HG02759 (cell line): ENCODE measurements at regions not wholly inside any gene's neighbourhood (a gene's known extent, or its start where the extent isn't known, plus 50 kb on each side); places are given as distances from the start of the nearest gene placed in this dataset.
"Not testable (repeated sequence)": the region's sequence is repeated elsewhere in the genome, so short reads cannot be mapped to it uniquely, and the experiment has no call there.

Experiments used
- ATAC-seq: cut with Tn5 transposase; IDR thresholded peaks from one replicate; pipeline ENCODE4 v1.9.1; 2021; ENCODE audit warnings: mild to moderate bottlenecking, moderate library complexity; ENCODE audit not compliant: unreplicated experiment

- not testable (repeated sequence) for ATAC-seq
Measured at GRCh38 chr2:22156661-22157060, 1032.9 kb downstream of the TDRD15 start.

- no peak for ATAC-seq
Measured at GRCh38 chr2:22167256-22167655, 1043.5 kb downstream of the TDRD15 start.

GRCh38 chr2:22175003-22175402, 1051.2 kb downstream of the TDRD15 start:
- ATAC-seq: no peak

GRCh38 chr2:22185251-22185650, 1061.5 kb downstream of the TDRD15 start:
- ATAC-seq: no peak

- not testable (repeated sequence) for ATAC-seq
Measured at GRCh38 chr2:22186261-22186828, 1062.6 kb downstream of the TDRD15 start.

- no peak for ATAC-seq
Measured at GRCh38 chr2:22189893-22190480, 1066.2 kb downstream of the TDRD15 start.

GRCh38 chr2:22194218-22194617, 1070.5 kb downstream of the TDRD15 start:
- no peak for ATAC-seq

GRCh38 chr2:22196806-22197205, 1073.0 kb downstream of the TDRD15 start:
- no peak for ATAC-seq

GRCh38 chr2:22198381-22199283, 1074.9 kb downstream of the TDRD15 start:
- no peak for ATAC-seq

GRCh38 chr2:22199994-22200393, 1076.2 kb downstream of the TDRD15 start:
- no peak for ATAC-seq

GRCh38 chr2:22209545-22209944, 1085.8 kb downstream of the TDRD15 start:
- no peak for ATAC-seq

- no peak for ATAC-seq
Measured at GRCh38 chr2:22213237-22213636, 1089.5 kb downstream of the TDRD15 start.

GRCh38 chr2:22215517-22215916, 1091.7 kb downstream of the TDRD15 start:
- no peak for ATAC-seq

- ATAC-seq: no peak
Measured at GRCh38 chr2:22217881-22218280, 1094.1 kb downstream of the TDRD15 start.

GRCh38 chr2:22221006-22221405, 1097.2 kb downstream of the TDRD15 start:
- no peak for ATAC-seq

- no peak for ATAC-seq
Measured at GRCh38 chr2:22238967-22239366, 1115.2 kb downstream of the TDRD15 start.

GRCh38 chr2:22247466-22247865, 1123.7 kb downstream of the TDRD15 start:
- no peak for ATAC-seq

- ATAC-seq: no peak
Measured at GRCh38 chr2:22248851-22249250, 1125.1 kb downstream of the TDRD15 start.

- no peak for ATAC-seq
Measured at GRCh38 chr2:22253171-22253570, 1129.4 kb downstream of the TDRD15 start.

- no peak for ATAC-seq
Measured at GRCh38 chr2:22261165-22261564, 1123.8 kb upstream of the KLHL29 start.

- no peak for ATAC-seq
Measured at GRCh38 chr2:22270341-22270740, 1114.6 kb upstream of the KLHL29 start.

GRCh38 chr2:22273853-22274252, 1111.1 kb upstream of the KLHL29 start:
- no peak for ATAC-seq
